IMR-90 (cell line): ENCODE measurements at regions not wholly inside any gene's neighbourhood (a gene's known extent, or its start where the extent isn't known, plus 50 kb on each side); places are given as distances from the start of the nearest gene placed in this dataset.

Source experiments
- ATAC-seq: fragments of 200-7000 bp; cut with Tn5 transposase; 2 replicates; pipeline ENCODE4 v1.9.1; 2020; ENCODE audit warnings: low read depth, mild to moderate bottlenecking, moderate library complexity
- BruUV-seq: library from RNA; stranded (reverse); fragments of 400-500 nt; replicated peaks from 2 replicates; lab custom pipeline; 2021; lab: Mats Ljungman, UMichigan
- CTCF ChIA-PET: fragments of 300-600 bp; formaldehyde crosslinking; extraction: SDS; loops from one replicate; lab custom pipeline; 2021; ENCODE audit warnings: antibody characterized with exemption; lab: Yijun Ruan, JAX
- POLR2A ChIA-PET: fragments of 300-600 bp; sonication (Branson Sonifier 250); formaldehyde crosslinking; loops from one replicate; lab custom pipeline; 2022; ENCODE audit warnings: antibody characterized with exemption; ENCODE audit not compliant: unreplicated experiment; lab: Charles Lee
- DNase-seq: peaks from one replicate; pipeline ENCODE4 v3.0.0; 2013
- H2AFZ ChIP-seq: replicated peaks from 2 replicates; pipeline ENCODE3; 2013; ENCODE audit warnings: low read length, mild to moderate bottlenecking; ENCODE audit not compliant: poor library complexity
- H2AK5ac ChIP-seq: 2 replicates; pipeline ENCODE4 v1.6.1; 2013; ENCODE audit warnings: low read depth, low read length, inconsistent platforms
- H2AK9ac ChIP-seq: replicated peaks from 2 replicates; pipeline ENCODE3; 2013; ENCODE audit warnings: mild to moderate bottlenecking, low read depth, low read length, moderate library complexity; ENCODE audit not compliant: poor library complexity
- H2BK120ac ChIP-seq: 2 replicates; pipeline ENCODE4 v1.6.1; 2013; ENCODE audit warnings: low read depth, low read length, inconsistent platforms
- H2BK15ac ChIP-seq: 3 replicates; pipeline ENCODE4 v1.6.1; 2013; ENCODE audit warnings: low read depth, low read length, inconsistent platforms
- H2BK20ac ChIP-seq: 2 replicates; pipeline ENCODE4 v1.6.1; 2013; ENCODE audit warnings: low read depth, mild to moderate bottlenecking, inconsistent platforms, low read length, moderate library complexity
- H2BK5ac ChIP-seq: 2 replicates; pipeline ENCODE4 v1.6.1; 2013; ENCODE audit warnings: mild to moderate bottlenecking, low read depth, low read length, inconsistent platforms; ENCODE audit not compliant: poor library complexity, severe bottlenecking
- H3K14ac ChIP-seq: replicated peaks from 2 replicates; pipeline ENCODE4 v1.6.1; 2013; ENCODE audit warnings: low read depth, low read length, inconsistent platforms
- H3K18ac ChIP-seq: 2 replicates; pipeline ENCODE4 v1.6.1; 2013; ENCODE audit warnings: low read depth, low read length, control low read depth
- H3K23ac ChIP-seq: 2 replicates; pipeline ENCODE4 v1.6.1; 2013; ENCODE audit warnings: low read depth, low read length, inconsistent platforms
- H3K27ac ChIP-seq: 2 replicates; pipeline ENCODE4 v1.5.1; 2013; ENCODE audit warnings: mild to moderate bottlenecking, control low read depth, low read length; ENCODE audit not compliant: insufficient read depth
- H3K27me3 ChIP-seq: 2 replicates; pipeline ENCODE4 v1.6.1; 2013; ENCODE audit warnings: low read length; ENCODE audit not compliant: control insufficient read depth, insufficient read depth
- H3K36me3 ChIP-seq: 2 replicates; pipeline ENCODE4 v1.6.1; 2013; ENCODE audit warnings: low read length, mixed read lengths; ENCODE audit not compliant: control insufficient read depth, insufficient read depth
- H3K4ac ChIP-seq: 2 replicates; pipeline ENCODE4 v1.6.1; 2013; ENCODE audit warnings: low read depth, low read length, inconsistent platforms
- H3K4me1 ChIP-seq: 2 replicates; pipeline ENCODE4 v1.6.1; 2013; ENCODE audit warnings: low read length, mixed read lengths; ENCODE audit not compliant: control insufficient read depth, insufficient read depth
- H3K4me2 ChIP-seq: 2 replicates; pipeline ENCODE4 v1.6.1; 2013; ENCODE audit warnings: low read depth, mild to moderate bottlenecking, control low read depth, low read length, moderate library complexity
- H3K4me3 ChIP-seq: 2 replicates; pipeline ENCODE4 v1.5.1; 2013; ENCODE audit warnings: low read depth, mild to moderate bottlenecking, control low read depth, low read length, moderate library complexity; ENCODE audit not compliant: insufficient read depth
- H3K56ac ChIP-seq: 2 replicates; pipeline ENCODE4 v1.6.1; 2013; ENCODE audit warnings: low read length, inconsistent platforms; ENCODE audit not compliant: insufficient read depth; ENCODE audit errors: extremely low read depth
- H3K79me1 ChIP-seq, 2 experiments: 2 replicates each; pipeline ENCODE4 v1.6.1; 2013; ENCODE audit warnings: low read length in 2 of 2, inconsistent platforms in 1 of 2, low read depth in 1 of 2
- H3K9ac ChIP-seq: 2 replicates; pipeline ENCODE4 v1.6.1; 2013; ENCODE audit warnings: low read depth, low read length, control low read depth
- H3K9me1 ChIP-seq: 2 replicates; pipeline ENCODE4 v1.6.1; 2013; ENCODE audit warnings: low read length, inconsistent platforms; ENCODE audit not compliant: insufficient read depth
- H3K9me3 ChIP-seq: 2 replicates; pipeline ENCODE4 v1.6.1; 2013; ENCODE audit warnings: low read length; ENCODE audit not compliant: control insufficient read depth, insufficient read depth
- H4K20me1 ChIP-seq: 2 replicates; pipeline ENCODE4 v1.6.1; 2013; ENCODE audit warnings: low read length, inconsistent platforms; ENCODE audit not compliant: insufficient read depth
- H4K5ac ChIP-seq: 2 replicates; pipeline ENCODE4 v1.6.1; 2013; ENCODE audit warnings: mild to moderate bottlenecking, low read depth, low read length, control low read depth
- H4K8ac ChIP-seq, 2 experiments: 2 replicates each; pipeline ENCODE4 v1.6.1; 2013; ENCODE audit warnings: low read depth in 2 of 2, low read length in 2 of 2, control low read depth in 1 of 2, inconsistent platforms in 1 of 2
- H4K91ac ChIP-seq: 2 replicates; pipeline ENCODE4 v1.6.1; 2013; ENCODE audit warnings: low read depth, low read length, inconsistent platforms; ENCODE audit not compliant: insufficient read depth
- BHLHE40 ChIP-seq: fragments of 150-350 bp; IDR thresholded peaks from 2 replicates; pipeline ENCODE4 v1.6.1; 2016; ENCODE audit warnings: mild to moderate bottlenecking, low read depth, low read length
- FOS ChIP-seq: fragments of 150-350 bp; IDR thresholded peaks from 2 replicates; pipeline ENCODE4 v1.6.1; 2016; ENCODE audit warnings: low read depth, low read length
- MAFK ChIP-seq: IDR thresholded peaks from 2 replicates; pipeline ENCODE4 v1.6.1; 2012; ENCODE audit warnings: low read depth, low read length, improper control_type of control experiment
- MAZ ChIP-seq: IDR thresholded peaks from 2 replicates; pipeline ENCODE4 v1.6.1; 2012; ENCODE audit warnings: low read depth, mild to moderate bottlenecking, low read length, improper control_type of control experiment, moderate library complexity, borderline replicate concordance
- MXI1 ChIP-seq: IDR thresholded peaks from 2 replicates; pipeline ENCODE4 v1.6.1; 2012; ENCODE audit warnings: low read depth, mild to moderate bottlenecking, low read length, moderate library complexity, borderline replicate concordance
- NFE2L2 ChIP-seq: fragments of 150-350 bp; IDR thresholded peaks from 2 replicates; pipeline ENCODE4 v1.6.1; 2016; ENCODE audit warnings: low read depth, mild to moderate bottlenecking, low read length
- RFX5 ChIP-seq: IDR thresholded peaks from 2 replicates; pipeline ENCODE4 v1.8.0; 2012; ENCODE audit warnings: low read depth, mild to moderate bottlenecking, low read length, moderate library complexity
- dilution Hi-C: fragments of 300-500 bp; cut with HindIII; formaldehyde crosslinking; loops from one replicate; pipeline ENCODE4 v1.14.3; 2018; ENCODE audit warnings: low sequenced_read_pairs; ENCODE audit not compliant: unreplicated experiment
- in situ Hi-C: fragments of 300-500 bp; cut with MboI; formaldehyde crosslinking; loops from 3 replicates; pipeline ENCODE4 v1.14.3; 2019; ENCODE audit warnings: low sequenced_read_pairs, inconsistent platforms, mixed read lengths
- intact Hi-C: fragments of 100-400 bp; cut with micrococcal nuclease; formaldehyde crosslinking; loops from 2 replicates; pipeline ENCODE4 v1.10.0; 2022

DNA sequence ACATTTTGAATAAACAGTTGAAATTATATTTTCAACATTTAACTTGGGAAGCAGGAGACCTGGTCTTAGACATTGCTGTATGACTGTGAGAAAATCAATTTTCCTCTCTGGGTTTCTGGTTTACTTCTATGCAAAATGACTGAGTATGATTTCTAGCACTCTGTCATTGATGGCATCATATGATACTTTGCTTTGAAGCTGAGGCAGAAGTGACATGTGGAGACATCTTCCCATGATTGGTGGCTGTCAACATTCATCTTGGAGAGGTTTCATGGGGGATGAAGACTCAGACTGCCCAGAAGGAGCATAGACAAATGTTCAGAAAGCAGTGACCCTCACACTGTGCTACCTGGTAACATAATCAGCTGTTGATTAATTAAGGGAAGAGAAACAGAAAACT lies 477.9 kb downstream of the PDCD6IP start:
- no peak for DNase-seq
- Histone ChIP-seq H2BK120ac (no peak overlapping the region), H3K36me3 (no peaks in the 10 kb centered on the region), H3K4me1 (no peaks in the 10 kb centered on the region), H3K27ac (no peak overlapping the region), H3K4ac (no peak overlapping the region), H2BK20ac (no peak overlapping the region), H2AK9ac (no peak overlapping the region), H4K20me1 (no peaks in the 10 kb centered on the region), H4K8ac (no peak overlapping the region), H2AK5ac (no peak overlapping the region), H3K79me1 (no peaks in the 10 kb centered on the region), H3K18ac (no peak overlapping the region), H3K23ac (no peak overlapping the region), H3K14ac (no peak overlapping the region), H3K4me3 (no peak overlapping the region), H2BK15ac (no peak overlapping the region), H4K5ac (no peak overlapping the region), H3K9me1 (no peaks in the 10 kb centered on the region), H4K91ac (no peak overlapping the region), H3K9me3 (0 out of 2 replicates have a peak, but pooled peaks cover 2% of the 10 kb centered on the region), H3K56ac (no peak overlapping the region), H2BK5ac (no peak overlapping the region), H3K4me2 (no peak overlapping the region), H3K27me3 (no peaks in the 10 kb centered on the region), H3K9ac (no peak overlapping the region), H2AFZ (no peak overlapping the region)
- TF ChIP-seq FOS: no peak
- no peak for TF ChIP-seq MAFK
- TF ChIP-seq BHLHE40: no peak
- TF ChIP-seq MXI1: no peak
- TF ChIP-seq NFE2L2: no peak
- no peak for TF ChIP-seq MAZ
- TF ChIP-seq RFX5: no peak
- no peak for ATAC-seq
- in situ Hi-C loops (no loop called here), intact Hi-C loops (no loop called here), dilution Hi-C loops (no loop called here)
- ChIA-PET CTCF (no interaction called here), POLR2A (no interaction called here)
- BruUV-seq: no TSS peak
